ENCODE measurements at regions not wholly inside any gene's neighbourhood (a gene's known extent, or its start where the extent isn't known, plus 50 kb on each side); places are given as distances from the start of the nearest gene placed in this dataset.

DNA sequence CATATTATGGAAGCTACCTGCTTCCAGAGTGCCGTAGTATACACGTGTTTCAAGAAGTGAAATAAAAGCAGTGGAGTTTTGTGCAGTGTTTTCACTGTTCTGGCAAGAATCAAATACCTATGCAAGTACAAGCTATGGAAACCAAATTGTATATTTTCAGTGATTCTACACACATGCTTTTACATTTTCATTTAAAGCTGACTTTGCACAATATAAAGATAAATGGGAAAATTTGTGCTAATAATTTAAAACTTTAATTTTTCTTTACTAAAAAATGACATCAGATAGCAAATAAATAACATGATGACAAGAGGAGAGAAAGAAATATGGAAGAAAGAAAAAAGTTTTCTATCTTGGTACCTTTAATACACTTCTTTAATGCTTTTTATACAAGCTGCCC is 393.7 kb upstream of the NPVF start:
- no peak overlapping the region for H3K9ac ChIP-seq (ENCODE audit: low read length)
- no peaks in the 10 kb centered on the region for H3K27me3 ChIP-seq (ENCODE audit: insufficient read depth, low read depth, low read length)
- no peaks in the 10 kb centered on the region for H3K79me2 ChIP-seq (replicated peaks; ENCODE audit: insufficient read depth, low read length)
- no peaks in the 10 kb centered on the region for H3K36me3 ChIP-seq (ENCODE audit: insufficient read depth, low read length)
- H3K27ac ChIP-seq (ENCODE audit: low read length) = no peak overlapping the region
- no peak overlapping the region for H3K4me2 ChIP-seq (ENCODE audit: low read length)
- no peaks in the 10 kb centered on the region for H3F3A ChIP-seq (ENCODE audit: insufficient read depth, low read length, poor library complexity, severe bottlenecking)
- TF ChIP-seq, protein P1, sequence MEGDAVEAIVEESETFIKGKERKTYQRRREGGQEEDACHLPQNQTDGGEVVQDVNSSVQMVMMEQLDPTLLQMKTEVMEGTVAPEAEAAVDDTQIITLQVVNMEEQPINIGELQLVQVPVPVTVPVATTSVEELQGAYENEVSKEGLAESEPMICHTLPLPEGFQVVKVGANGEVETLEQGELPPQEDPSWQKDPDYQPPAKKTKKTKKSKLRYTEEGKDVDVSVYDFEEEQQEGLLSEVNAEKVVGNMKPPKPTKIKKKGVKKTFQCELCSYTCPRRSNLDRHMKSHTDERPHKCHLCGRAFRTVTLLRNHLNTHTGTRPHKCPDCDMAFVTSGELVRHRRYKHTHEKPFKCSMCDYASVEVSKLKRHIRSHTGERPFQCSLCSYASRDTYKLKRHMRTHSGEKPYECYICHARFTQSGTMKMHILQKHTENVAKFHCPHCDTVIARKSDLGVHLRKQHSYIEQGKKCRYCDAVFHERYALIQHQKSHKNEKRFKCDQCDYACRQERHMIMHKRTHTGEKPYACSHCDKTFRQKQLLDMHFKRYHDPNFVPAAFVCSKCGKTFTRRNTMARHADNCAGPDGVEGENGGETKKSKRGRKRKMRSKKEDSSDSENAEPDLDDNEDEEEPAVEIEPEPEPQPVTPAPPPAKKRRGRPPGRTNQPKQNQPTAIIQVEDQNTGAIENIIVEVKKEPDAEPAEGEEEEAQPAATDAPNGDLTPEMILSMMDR (IDR thresholded peaks at IDR 0.05; ENCODE audit: poor library complexity, severe bottlenecking) = no peak
- TF ChIP-seq RAD21 (conservative IDR thresholded peaks at IDR 0.05) (no peak), EZH2 (IDR thresholded peaks at IDR 0.05; ENCODE audit: borderline replicate concordance, insufficient read depth, low read length, poor library complexity, severe bottlenecking) (no peak), MXI1 (conservative IDR thresholded peaks at IDR 0.05; ENCODE audit: poor library complexity, severe bottlenecking) (no peak)
- no peaks in the 10 kb centered on the region for H3K9me2 ChIP-seq (ENCODE audit: insufficient read depth, low read length)
- H3K4me3 ChIP-seq (ENCODE audit: low read length) = no peak overlapping the region
- no peaks in the 10 kb centered on the region for H4K20me1 ChIP-seq (ENCODE audit: insufficient read depth)
- no peak overlapping the region for H2AFZ ChIP-seq (ENCODE audit: low read depth, low read length)
- no peaks in the 10 kb centered on the region for H3K9me3 ChIP-seq (ENCODE audit: low read length)

DNA sequence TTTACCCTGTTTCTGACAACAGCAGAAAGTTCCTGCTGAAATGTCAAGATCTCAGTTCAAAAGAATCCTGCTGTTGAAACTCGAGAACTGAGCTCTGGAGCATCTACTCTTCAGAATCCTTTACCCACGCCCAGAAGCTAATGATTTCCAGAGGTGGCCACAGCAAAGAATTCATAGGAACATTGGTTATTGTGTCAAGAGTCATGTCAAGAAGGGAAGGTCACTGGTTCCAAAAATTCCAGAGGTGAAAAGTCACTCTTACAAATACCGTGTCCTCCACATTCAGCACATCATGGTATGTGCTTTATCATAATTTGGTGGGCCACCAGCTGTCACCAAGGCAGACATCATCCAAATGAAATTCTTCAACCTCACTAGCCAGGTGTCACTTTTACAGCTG is 394.4 kb upstream of the NPVF start:
- no peaks in the 10 kb centered on the region for H3K79me2 ChIP-seq (replicated peaks; ENCODE audit: insufficient read depth, low read length)
- H3K27ac ChIP-seq (ENCODE audit: low read length) = no peak overlapping the region
- no peaks in the 10 kb centered on the region for H3K27me3 ChIP-seq (ENCODE audit: insufficient read depth, low read depth, low read length)
- H3K9me2 ChIP-seq (ENCODE audit: insufficient read depth, low read length) = no peaks in the 10 kb centered on the region
- no peaks in the 10 kb centered on the region for H3K36me3 ChIP-seq (ENCODE audit: insufficient read depth, low read length)
- H2AFZ ChIP-seq (ENCODE audit: low read depth, low read length) = no peak overlapping the region
- no peak overlapping the region for H3K9ac ChIP-seq (ENCODE audit: low read length)
- no peaks in the 10 kb centered on the region for H3K9me3 ChIP-seq (ENCODE audit: low read length)
- TF ChIP-seq, protein P2, sequence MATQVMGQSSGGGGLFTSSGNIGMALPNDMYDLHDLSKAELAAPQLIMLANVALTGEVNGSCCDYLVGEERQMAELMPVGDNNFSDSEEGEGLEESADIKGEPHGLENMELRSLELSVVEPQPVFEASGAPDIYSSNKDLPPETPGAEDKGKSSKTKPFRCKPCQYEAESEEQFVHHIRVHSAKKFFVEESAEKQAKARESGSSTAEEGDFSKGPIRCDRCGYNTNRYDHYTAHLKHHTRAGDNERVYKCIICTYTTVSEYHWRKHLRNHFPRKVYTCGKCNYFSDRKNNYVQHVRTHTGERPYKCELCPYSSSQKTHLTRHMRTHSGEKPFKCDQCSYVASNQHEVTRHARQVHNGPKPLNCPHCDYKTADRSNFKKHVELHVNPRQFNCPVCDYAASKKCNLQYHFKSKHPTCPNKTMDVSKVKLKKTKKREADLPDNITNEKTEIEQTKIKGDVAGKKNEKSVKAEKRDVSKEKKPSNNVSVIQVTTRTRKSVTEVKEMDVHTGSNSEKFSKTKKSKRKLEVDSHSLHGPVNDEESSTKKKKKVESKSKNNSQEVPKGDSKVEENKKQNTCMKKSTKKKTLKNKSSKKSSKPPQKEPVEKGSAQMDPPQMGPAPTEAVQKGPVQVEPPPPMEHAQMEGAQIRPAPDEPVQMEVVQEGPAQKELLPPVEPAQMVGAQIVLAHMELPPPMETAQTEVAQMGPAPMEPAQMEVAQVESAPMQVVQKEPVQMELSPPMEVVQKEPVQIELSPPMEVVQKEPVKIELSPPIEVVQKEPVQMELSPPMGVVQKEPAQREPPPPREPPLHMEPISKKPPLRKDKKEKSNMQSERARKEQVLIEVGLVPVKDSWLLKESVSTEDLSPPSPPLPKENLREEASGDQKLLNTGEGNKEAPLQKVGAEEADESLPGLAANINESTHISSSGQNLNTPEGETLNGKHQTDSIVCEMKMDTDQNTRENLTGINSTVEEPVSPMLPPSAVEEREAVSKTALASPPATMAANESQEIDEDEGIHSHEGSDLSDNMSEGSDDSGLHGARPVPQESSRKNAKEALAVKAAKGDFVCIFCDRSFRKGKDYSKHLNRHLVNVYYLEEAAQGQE (IDR thresholded peaks at IDR 0.05; ENCODE audit: borderline replicate concordance) = no peak
- no peak for TF ChIP-seq EP300 (conservative IDR thresholded peaks at IDR 0.05; ENCODE audit: poor library complexity, severe bottlenecking)
- TF ChIP-seq EZH2 (IDR thresholded peaks at IDR 0.05; ENCODE audit: borderline replicate concordance, insufficient read depth, low read length, poor library complexity, severe bottlenecking) = no peak
- TF ChIP-seq POLR2AphosphoS5 (IDR thresholded peaks at IDR 0.05) = no peak
- no peak for TF ChIP-seq TAF1 (IDR thresholded peaks at IDR 0.05; ENCODE audit: low read depth)
- TF ChIP-seq SMC3 (conservative IDR thresholded peaks at IDR 0.05; ENCODE audit: poor library complexity) = no peak
- TF ChIP-seq, protein P1 (IDR thresholded peaks at IDR 0.05; ENCODE audit: poor library complexity, severe bottlenecking) = no peak
- no peak for TF ChIP-seq MXI1 (conservative IDR thresholded peaks at IDR 0.05; ENCODE audit: poor library complexity, severe bottlenecking)
- TF ChIP-seq RAD21 (conservative IDR thresholded peaks at IDR 0.05) = no peak
- no peaks in the 10 kb centered on the region for H3F3A ChIP-seq (ENCODE audit: insufficient read depth, low read length, poor library complexity, severe bottlenecking)
- no peaks in the 10 kb centered on the region for H4K20me1 ChIP-seq (ENCODE audit: insufficient read depth)
- no peak overlapping the region for H3K4me2 ChIP-seq (ENCODE audit: low read length)
- H3K4me3 ChIP-seq (ENCODE audit: low read length) = no peak overlapping the region

Measured in neural cell (in vitro differentiated cells).